BLaER1 (cell line): ENCODE measurements at regions not wholly inside any gene's neighbourhood (a gene's known extent, or its start where the extent isn't known, plus 50 kb on each side); places are given as distances from the start of the nearest gene placed in this dataset.

ENCODE experiments used
- H3K27ac ChIP-seq: shearing (Covaris generic); formaldehyde crosslinking; 2 replicates; pipeline ENCODE4 v1.8.1; 2022
- H3K27me3 ChIP-seq: shearing (Covaris generic); formaldehyde crosslinking; 2 replicates; pipeline ENCODE4 v1.8.1; 2022
- H3K36me3 ChIP-seq: shearing (Covaris generic); formaldehyde crosslinking; 2 replicates; pipeline ENCODE4 v1.8.1; 2022
- H3K4me1 ChIP-seq: shearing (Covaris generic); formaldehyde crosslinking; 2 replicates; pipeline ENCODE4 v1.8.1; 2022
- H3K4me2 ChIP-seq: shearing (Covaris generic); formaldehyde crosslinking; 2 replicates; pipeline ENCODE4 v1.8.1; 2022
- H3K4me3 ChIP-seq: shearing (Covaris generic); formaldehyde crosslinking; 2 replicates; pipeline ENCODE4 v1.8.1; 2022
- H3K9ac ChIP-seq: shearing (Covaris generic); formaldehyde crosslinking; 2 replicates; pipeline ENCODE4 v1.8.1; 2022
- H3K9me3 ChIP-seq: shearing (Covaris generic); formaldehyde crosslinking; 2 replicates; pipeline ENCODE4 v1.8.1; 2022
- H4K20me1 ChIP-seq: shearing (Covaris generic); formaldehyde crosslinking; 2 replicates; pipeline ENCODE4 v1.8.1; 2022
- Cebpa-rat ChIP-seq: shearing (Covaris generic); IDR thresholded peaks from 2 replicates; pipeline ENCODE4 v1.8.1; 2022

DNA sequence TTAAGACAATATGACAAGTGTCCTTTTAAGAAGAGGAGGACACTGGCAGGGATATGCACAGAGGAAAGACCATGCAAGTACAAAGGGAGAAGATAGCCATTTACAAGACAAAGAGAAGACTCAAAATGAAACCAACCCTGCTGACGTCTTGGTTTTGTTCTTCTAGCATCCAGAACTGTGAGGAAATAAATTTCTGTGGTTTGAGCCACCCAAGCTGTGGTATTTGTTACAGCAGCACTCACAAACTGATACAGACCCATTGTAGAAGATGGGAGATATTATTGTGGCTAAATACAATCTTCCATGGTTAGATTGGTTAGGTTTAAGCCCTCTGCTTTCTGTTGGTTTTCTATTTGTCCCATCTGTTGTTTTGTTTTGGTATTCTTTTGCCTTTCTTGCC lies 88.6 kb upstream of the SLC35F1 start:
- no peak for TF ChIP-seq Cebpa-rat
- no peak overlapping the region for H3K4me2 ChIP-seq
- no peak overlapping the region for H3K27ac ChIP-seq

DNA sequence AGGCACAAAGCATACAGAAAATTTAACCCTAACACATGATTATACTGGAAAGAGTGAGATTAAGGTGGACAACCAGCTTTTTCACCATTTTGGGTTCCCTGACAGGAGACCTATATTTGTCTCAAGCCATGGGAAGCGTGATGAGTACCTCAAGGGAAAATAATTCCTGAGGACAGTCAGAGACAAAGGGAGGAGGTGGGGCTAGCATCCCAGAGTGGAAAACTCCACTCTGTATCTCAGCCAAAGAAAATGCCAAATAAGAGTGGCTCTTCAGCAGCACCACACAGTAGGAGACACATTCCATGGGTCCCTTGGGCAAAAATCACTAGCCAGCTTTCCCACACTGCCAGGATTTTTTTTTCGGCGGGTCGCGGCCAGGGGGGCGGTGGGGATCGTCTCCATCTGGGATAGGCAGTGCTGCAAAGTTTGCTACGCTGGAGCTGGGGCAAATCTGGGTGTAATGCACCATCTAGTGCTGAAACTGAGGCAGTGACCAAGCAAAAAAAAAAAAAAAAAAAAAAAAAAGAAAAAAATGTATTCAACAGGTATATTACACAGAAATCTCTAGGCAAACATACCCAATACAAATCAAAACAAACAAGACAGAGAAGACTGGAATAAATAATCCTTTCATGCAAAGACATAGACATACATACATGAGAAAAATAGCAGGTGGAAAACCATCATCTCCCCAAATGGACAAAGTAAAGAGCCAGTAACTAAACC lies 77.3 kb upstream of the SLC35F1 start:
- Histone ChIP-seq H3K9me3 (peaks cover 6% of the 10 kb centered on the region; the same call in 1 of the 2 replicates), H3K4me3 (no peak overlapping the region), H3K4me2 (no peak overlapping the region), H3K36me3 (no peaks in the 10 kb centered on the region), H4K20me1 (no peaks in the 10 kb centered on the region), H3K27me3 (no peaks in the 10 kb centered on the region), H3K9ac (no peak overlapping the region), H3K27ac (no peak overlapping the region), H3K4me1 (no peaks in the 10 kb centered on the region)
- no peak for TF ChIP-seq Cebpa-rat

More for the DNA sequence above, 88.6 kb upstream of the SLC35F1 start:
- H3K4me3 ChIP-seq: no peak overlapping the region
- no peaks in the 10 kb centered on the region for H3K4me1 ChIP-seq
- H4K20me1 ChIP-seq: no peaks in the 10 kb centered on the region
- no peaks in the 10 kb centered on the region; the same call in 1 of the 2 replicates for H3K9me3 ChIP-seq
- no peaks in the 10 kb centered on the region for H3K36me3 ChIP-seq
- H3K27me3 ChIP-seq: no peaks in the 10 kb centered on the region
- no peak overlapping the region for H3K9ac ChIP-seq

DNA sequence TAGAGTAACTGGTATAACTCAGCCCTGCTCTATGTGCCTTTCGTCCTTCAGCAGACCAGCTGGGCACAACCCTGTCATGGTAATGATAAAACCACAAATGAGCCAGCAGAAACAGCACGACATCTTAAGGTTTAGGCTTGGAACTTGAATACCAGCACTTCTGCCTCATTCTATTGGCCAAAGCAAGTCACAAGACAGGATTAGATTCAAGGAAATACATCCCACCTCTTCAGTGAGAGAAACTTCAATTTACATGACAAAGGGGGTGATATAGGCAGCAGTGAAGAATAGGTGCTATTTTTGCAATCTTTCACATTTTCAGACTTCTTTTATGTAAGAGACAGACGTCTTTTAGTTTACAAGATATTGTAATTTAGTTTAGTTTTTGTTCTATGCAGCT lies 69.8 kb upstream of the SLC35F1 start:
- Histone ChIP-seq H3K4me2 (no peak overlapping the region), H3K27me3 (no peaks in the 10 kb centered on the region), H4K20me1 (no peaks in the 10 kb centered on the region), H3K4me1 (no peaks in the 10 kb centered on the region), H3K9ac (no peak overlapping the region), H3K4me3 (no peak overlapping the region), H3K36me3 (no peaks in the 10 kb centered on the region), H3K9me3 (no peaks in the 10 kb centered on the region), H3K27ac (no peak overlapping the region)
- no peak for TF ChIP-seq Cebpa-rat

DNA sequence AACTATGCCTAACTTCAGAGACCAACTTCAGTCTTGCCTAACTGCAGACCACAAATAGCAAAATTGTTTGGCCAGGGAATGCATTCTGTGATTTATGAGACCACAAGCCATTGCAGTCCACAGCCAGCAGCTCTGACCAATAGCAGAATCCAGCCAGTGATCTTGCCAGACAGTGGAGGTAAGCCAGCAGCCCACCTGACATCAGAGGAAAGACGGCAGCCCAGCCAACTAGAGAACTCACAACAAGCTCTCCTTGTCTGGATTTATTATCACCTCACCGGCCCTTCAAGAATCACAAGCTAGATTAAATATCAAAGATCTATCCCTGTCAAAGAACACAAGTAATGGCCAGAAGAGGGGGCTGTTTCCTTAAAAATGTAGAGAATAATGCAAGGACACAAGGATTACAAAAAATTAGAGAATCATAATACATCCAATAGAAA lies 66.5 kb upstream of the SLC35F1 start:
- Histone ChIP-seq H3K27me3 (no peaks in the 10 kb centered on the region), H3K9ac (no peak overlapping the region), H4K20me1 (no peaks in the 10 kb centered on the region), H3K4me2 (no peak overlapping the region), H3K27ac (no peak overlapping the region), H3K9me3 (no peaks in the 10 kb centered on the region), H3K36me3 (no peaks in the 10 kb centered on the region), H3K4me3 (no peak overlapping the region), H3K4me1 (no peaks in the 10 kb centered on the region)
- TF ChIP-seq Cebpa-rat: no peak

DNA sequence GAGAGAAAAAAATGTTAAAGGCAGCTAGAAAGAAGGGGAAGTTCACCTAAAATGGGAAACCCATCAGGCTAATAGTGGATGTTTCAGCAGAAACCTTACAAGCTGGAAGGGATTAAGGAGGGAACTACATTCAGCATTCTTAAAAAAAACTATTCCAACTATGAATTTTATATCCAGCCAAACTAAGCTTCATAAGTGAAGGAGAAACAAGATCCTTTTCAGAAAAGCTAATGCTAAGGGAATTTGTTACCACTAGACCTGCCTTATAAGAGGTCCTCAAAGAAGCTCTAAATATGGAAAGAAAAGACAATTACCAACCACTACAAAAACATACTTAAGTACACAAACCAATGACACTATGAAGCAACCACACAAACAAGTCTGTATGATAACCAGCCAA lies 59.2 kb upstream of the SLC35F1 start:
- H4K20me1 ChIP-seq: no peaks in the 10 kb centered on the region
- no peak overlapping the region for H3K4me3 ChIP-seq
- peaks cover 11% of the 10 kb centered on the region for H3K4me1 ChIP-seq
- H3K27ac ChIP-seq: no peak overlapping the region
- no peaks in the 10 kb centered on the region for H3K27me3 ChIP-seq
- TF ChIP-seq Cebpa-rat: no peak
- no peaks in the 10 kb centered on the region for H3K36me3 ChIP-seq
- H3K9ac ChIP-seq: no peak overlapping the region
- peaks cover 10% of the 10 kb centered on the region; the same call in 1 of the 2 replicates for H3K9me3 ChIP-seq
- H3K4me2 ChIP-seq: no peak overlapping the region

DNA sequence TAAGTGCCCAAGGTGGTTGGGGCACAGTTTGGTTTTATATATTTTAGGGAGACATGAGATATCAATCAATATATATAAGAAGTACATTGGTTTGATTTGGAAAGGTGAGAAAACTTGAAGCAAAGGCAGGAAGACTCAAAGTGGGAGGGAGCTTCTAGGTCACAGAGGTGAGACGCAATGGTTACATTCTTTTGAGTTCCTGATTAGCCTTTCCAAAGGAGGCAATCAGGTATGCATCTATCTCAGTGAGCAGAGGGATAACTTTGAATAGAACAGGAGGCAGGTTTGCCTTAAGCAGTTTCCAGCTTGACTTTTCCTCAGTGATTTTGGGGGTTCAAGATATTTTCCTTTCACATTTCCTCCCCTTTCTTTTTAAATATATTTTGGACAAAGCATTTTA lies 58.0 kb upstream of the SLC35F1 start:
- no peak overlapping the region for H3K27ac ChIP-seq
- peaks cover 11% of the 10 kb centered on the region for H3K4me1 ChIP-seq
- TF ChIP-seq Cebpa-rat: no peak
- no peaks in the 10 kb centered on the region for H3K27me3 ChIP-seq
- no peak overlapping the region for H3K4me2 ChIP-seq
- peaks cover 10% of the 10 kb centered on the region; the same call in 1 of the 2 replicates for H3K9me3 ChIP-seq
- H4K20me1 ChIP-seq: no peaks in the 10 kb centered on the region
- no peaks in the 10 kb centered on the region for H3K36me3 ChIP-seq
- no peak overlapping the region for H3K9ac ChIP-seq
- no peak overlapping the region for H3K4me3 ChIP-seq
